ENCODE measurements at regions not wholly inside any gene's neighbourhood (a gene's known extent, or its start where the extent isn't known, plus 50 kb on each side); places are given as distances from the start of the nearest gene placed in this dataset.

- no peak for TF ChIP-seq CTCF (conservative IDR thresholded peaks at IDR 0.05)
- no peak for TF ChIP-seq EZH2 (IDR thresholded peaks at IDR 0.05; ENCODE audit: low read depth)
These were observed 131.5 kb upstream of the SATB1 start for GRCh38 chr3:18556503-18557135.
